K562 (cell line): ENCODE measurements at regions not wholly inside any gene's neighbourhood (a gene's known extent, or its start where the extent isn't known, plus 50 kb on each side); places are given as distances from the start of the nearest gene placed in this dataset.

Experiments used
- EWSR1 ChIP-seq: fragments of 450-650 bp; IDR thresholded peaks from 2 replicates; pipeline ENCODE4 v1.6.1; 2018; ENCODE audit warnings: borderline replicate concordance, mild to moderate bottlenecking, low read depth, moderate library complexity; ENCODE audit not compliant: partially characterized antibody
- ZBTB40 ChIP-seq, 2 experiments: fragments of 450-650 bp in 1 of 2; sonication (generic) in 1 of 2; formaldehyde crosslinking in 1 of 2; IDR thresholded peaks; 2 replicates each; pipeline versions ENCODE4 v1.7.1 to v1.9.0; 2016 to 2022; ENCODE audit warnings: inconsistent platforms in 1 of 2, mild to moderate bottlenecking in 1 of 2, missing genetic modification reagents in 1 of 2
- TF ChIP-seq, protein P1 (sequence below): fragments of 450-650 bp; formaldehyde crosslinking; IDR thresholded peaks from 2 replicates; pipeline ENCODE4 v1.4.0; 2020; ENCODE audit warnings: mild to moderate bottlenecking, mixed read lengths

- TF ChIP-seq ZBTB40 (IDR thresholded peaks at IDR 0.05): no peak
- TF ChIP-seq ZBTB40 (CRISPR knock-in tag; IDR thresholded peaks at IDR 0.05): no peak
- TF ChIP-seq, protein P1, sequence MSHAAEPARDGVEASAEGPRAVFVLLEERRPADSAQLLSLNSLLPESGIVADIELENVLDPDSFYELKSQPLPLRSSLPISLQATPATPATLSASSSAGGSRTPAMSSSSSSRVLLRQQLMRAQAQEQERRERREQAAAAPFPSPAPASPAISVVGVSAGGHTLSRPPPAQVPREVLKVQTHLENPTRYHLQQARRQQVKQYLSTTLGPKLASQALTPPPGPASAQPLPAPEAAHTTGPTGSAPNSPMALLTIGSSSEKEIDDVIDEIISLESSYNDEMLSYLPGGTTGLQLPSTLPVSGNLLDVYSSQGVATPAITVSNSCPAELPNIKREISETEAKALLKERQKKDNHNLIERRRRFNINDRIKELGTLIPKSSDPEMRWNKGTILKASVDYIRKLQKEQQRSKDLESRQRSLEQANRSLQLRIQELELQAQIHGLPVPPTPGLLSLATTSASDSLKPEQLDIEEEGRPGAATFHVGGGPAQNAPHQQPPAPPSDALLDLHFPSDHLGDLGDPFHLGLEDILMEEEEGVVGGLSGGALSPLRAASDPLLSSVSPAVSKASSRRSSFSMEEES: no peak
- TF ChIP-seq EWSR1: no peak
Measured at GRCh38 chr21:24628536-24628935, 978.7 kb downstream of the MRPL39 start (continued).
